ENCODE measurements at regions not wholly inside any gene's neighbourhood (a gene's known extent, or its start where the extent isn't known, plus 50 kb on each side); places are given as distances from the start of the nearest gene placed in this dataset.

GRCh38 chr5:113989278-113989912 is 372.5 kb upstream of the KCNN2 start:
- no peak for DNase-seq (ENCODE audit: extremely low read depth in 1 of 11, low read depth in 9 of 11, low spot score in 4 of 11)

GRCh38 chr5:113989913-113990305 is 372.0 kb upstream of the KCNN2 start:
- DNase-seq (ENCODE audit: extremely low read depth in 1 of 11, low read depth in 9 of 11, low spot score in 4 of 11), result no peak

GRCh38 chr5:114001076-114001475 is 360.8 kb upstream of the KCNN2 start:
- DNase-seq (ENCODE audit: extremely low read depth in 1 of 11, low read depth in 9 of 11, low spot score in 4 of 11), result no peak

GRCh38 chr5:114006582-114006981 is 355.3 kb upstream of the KCNN2 start:
- DNase-seq (ENCODE audit: extremely low read depth in 1 of 11, low read depth in 9 of 11, low spot score in 4 of 11), result no peak

- DNase-seq (ENCODE audit: extremely low read depth in 1 of 11, low read depth in 9 of 11, low spot score in 4 of 11), result no peak
Observed at GRCh38 chr5:114007678-114008077, 354.2 kb upstream of the KCNN2 start.

GRCh38 chr5:114010362-114010761 is 351.5 kb upstream of the KCNN2 start:
- DNase-seq (ENCODE audit: extremely low read depth in 1 of 11, low read depth in 9 of 11, low spot score in 4 of 11), result no peak

GRCh38 chr5:114018186-114018585 is 343.7 kb upstream of the KCNN2 start:
- peak in 7 of 11 donors; percentile 3 to 30 (median 7) for DNase-seq (ENCODE audit: extremely low read depth in 1 of 11, low read depth in 9 of 11, low spot score in 4 of 11)

GRCh38 chr5:114038756-114039155 is 323.1 kb upstream of the KCNN2 start:
- DNase-seq (ENCODE audit: extremely low read depth in 1 of 11, low read depth in 9 of 11, low spot score in 4 of 11), result no peak

GRCh38 chr5:114050087-114050486 is 311.8 kb upstream of the KCNN2 start:
- no peak for DNase-seq (ENCODE audit: extremely low read depth in 1 of 11, low read depth in 9 of 11, low spot score in 4 of 11)

- DNase-seq (ENCODE audit: extremely low read depth in 1 of 11, low read depth in 9 of 11, low spot score in 4 of 11), result peak in 1 of 11 donors; percentile 10
Observed at GRCh38 chr5:114053372-114053771, 308.5 kb upstream of the KCNN2 start.

- DNase-seq (ENCODE audit: extremely low read depth in 1 of 11, low read depth in 9 of 11, low spot score in 4 of 11), result no peak
Observed at GRCh38 chr5:114054594-114054993, 307.3 kb upstream of the KCNN2 start.

GRCh38 chr5:114055318-114056184 is 306.3 kb upstream of the KCNN2 start:
- DNase-seq (ENCODE audit: extremely low read depth in 1 of 11, low read depth in 9 of 11, low spot score in 4 of 11), result peak in 10 of 11 donors; percentile 38 to 82 (median 76)

GRCh38 chr5:114056185-114056538 is 305.7 kb upstream of the KCNN2 start:
- DNase-seq (ENCODE audit: extremely low read depth in 1 of 11, low read depth in 9 of 11, low spot score in 4 of 11), result peak in 1 of 11 donors; percentile 12

- DNase-seq (ENCODE audit: extremely low read depth in 1 of 11, low read depth in 9 of 11, low spot score in 4 of 11), result no peak
Observed at GRCh38 chr5:114060866-114061265, 301.0 kb upstream of the KCNN2 start.

- no peak for DNase-seq (ENCODE audit: extremely low read depth in 1 of 11, low read depth in 9 of 11, low spot score in 4 of 11)
Observed at GRCh38 chr5:114062932-114063867, 298.7 kb upstream of the KCNN2 start.

GRCh38 chr5:114065912-114066311 is 296.0 kb upstream of the KCNN2 start:
- no peak for DNase-seq (ENCODE audit: extremely low read depth in 1 of 11, low read depth in 9 of 11, low spot score in 4 of 11)

- no peak for DNase-seq (ENCODE audit: extremely low read depth in 1 of 11, low read depth in 9 of 11, low spot score in 4 of 11)
Observed at GRCh38 chr5:114070093-114070722, 291.7 kb upstream of the KCNN2 start.

- DNase-seq (ENCODE audit: extremely low read depth in 1 of 11, low read depth in 9 of 11, low spot score in 4 of 11), result no peak
Observed at GRCh38 chr5:114089259-114089658, 272.6 kb upstream of the KCNN2 start.

- DNase-seq (ENCODE audit: extremely low read depth in 1 of 11, low read depth in 9 of 11, low spot score in 4 of 11), result no peak
Observed at GRCh38 chr5:114097570-114097969, 264.3 kb upstream of the KCNN2 start.

Measured in renal cortex interstitium (tissue), 11 donors.